H1 (cell line): ENCODE measurements at regions not wholly inside any gene's neighbourhood (a gene's known extent, or its start where the extent isn't known, plus 50 kb on each side); places are given as distances from the start of the nearest gene placed in this dataset.

Experiments used
- CTCF ChIA-PET: fragments of 300-600 bp; sonication (Branson Sonifier 250); formaldehyde crosslinking; loops from one replicate; lab custom pipeline; 2021; ENCODE audit not compliant: partially characterized antibody; lab: Charles Lee
- POLR2A ChIA-PET: fragments of 300-600 bp; sonication (Branson Sonifier 250); formaldehyde crosslinking; loops from one replicate; lab custom pipeline; 2021; ENCODE audit warnings: inconsistent platforms; ENCODE audit not compliant: partially characterized antibody; lab: Charles Lee
- DNase-seq, 2 experiments: peaks; one replicate each; pipeline versions ENCODE4 v3.0.0 to v3.0.0-alpha.2; 2010 to 2022; ENCODE audit warnings: low spot score in 2 of 2, low read depth in 1 of 2, mixed read lengths in 1 of 2
- FAIRE-seq: peaks from 2 replicates; lab custom pipeline; 2011; peaks lifted over from hg19 to GRCh38; lab: Jason Lieb, UNC
- H2AFZ ChIP-seq: 2 replicates; pipeline ENCODE4 v1.8.1; 2012; ENCODE audit warnings: low read length, inconsistent platforms
- H2AK5ac ChIP-seq: 2 replicates; pipeline ENCODE4 v1.6.1; 2013; ENCODE audit warnings: low read depth, low read length
- H2BK120ac ChIP-seq: replicated peaks from 2 replicates; pipeline ENCODE3; 2013; ENCODE audit warnings: low read depth, low read length, inconsistent platforms
- H2BK12ac ChIP-seq: 2 replicates; pipeline ENCODE4 v1.6.1; 2013; ENCODE audit warnings: low read depth, low read length
- H2BK15ac ChIP-seq: 2 replicates; pipeline ENCODE4 v1.6.1; 2013; ENCODE audit warnings: low read length
- H2BK20ac ChIP-seq: 2 replicates; pipeline ENCODE4 v1.6.1; 2013; ENCODE audit warnings: low read length
- H2BK5ac ChIP-seq: 2 replicates; pipeline ENCODE4 v1.6.1; 2013; ENCODE audit warnings: low read depth, low read length
- H3K14ac ChIP-seq: 2 replicates; pipeline ENCODE4 v1.6.1; 2013; ENCODE audit warnings: inconsistent platforms; ENCODE audit not compliant: insufficient read length
- H3K18ac ChIP-seq: 2 replicates; pipeline ENCODE4 v1.6.1; 2013; ENCODE audit warnings: low read length; ENCODE audit errors: extremely low read depth
- H3K23ac ChIP-seq: 2 replicates; pipeline ENCODE4 v1.6.1; 2013; ENCODE audit warnings: inconsistent platforms; ENCODE audit not compliant: insufficient read length
- H3K23me2 ChIP-seq: 2 replicates; pipeline ENCODE4 v1.6.1; 2013; ENCODE audit warnings: low read depth, low read length
- H3K27ac ChIP-seq: 2 replicates; pipeline ENCODE4 v1.6.1; 2011; ENCODE audit warnings: low read depth, low read length, inconsistent platforms
- H3K27me3 ChIP-seq, 4 experiments: replicated peaks in 1 of 4; 1 replicate in 1 of 4; 2 replicates in 3 of 4; pipeline versions ENCODE4 v1.6.1 to v1.8.1; 2011 to 2013; ENCODE audit warnings: low read length in 3 of 4, mild to moderate bottlenecking in 3 of 4, inconsistent platforms in 2 of 4, mixed read lengths in 2 of 4, moderate library complexity in 1 of 4; ENCODE audit not compliant: control insufficient read depth in 3 of 4, insufficient read depth in 3 of 4; ENCODE audit errors: extremely low read depth in 1 of 4
- H3K36me3 ChIP-seq, 4 experiments: 2 replicates each; pipeline versions ENCODE4 v1.6.1 to v1.8.1; 2011 to 2013; ENCODE audit warnings: mild to moderate bottlenecking in 4 of 4, low read length in 3 of 4, moderate library complexity in 2 of 4, control low read depth in 1 of 4, inconsistent platforms in 1 of 4; ENCODE audit not compliant: insufficient read depth in 4 of 4, control insufficient read depth in 2 of 4
- H3K4ac ChIP-seq: replicated peaks from 2 replicates; pipeline ENCODE3; 2013; ENCODE audit warnings: low read length, low read depth, mixed read lengths, inconsistent platforms; ENCODE audit not compliant: insufficient read length
- H3K4me1 ChIP-seq, 4 experiments: replicated peaks in 1 of 4; 1 replicate in 1 of 4; 2 replicates in 3 of 4; pipeline versions ENCODE4 v1.6.1 to v1.8.1; 2011 to 2013; ENCODE audit warnings: low read length in 3 of 4, inconsistent platforms in 2 of 4, mixed read lengths in 1 of 4; ENCODE audit not compliant: insufficient read depth in 4 of 4, control insufficient read depth in 3 of 4
- H3K4me2 ChIP-seq, 2 experiments: 2 replicates each; pipeline versions ENCODE4 v1.6.1 to v1.8.1; 2011 to 2013; ENCODE audit warnings: low read depth in 2 of 2, low read length in 2 of 2, control low read depth in 1 of 2, inconsistent platforms in 1 of 2, mild to moderate bottlenecking in 1 of 2; ENCODE audit not compliant: insufficient read depth in 1 of 2
- H3K4me3 ChIP-seq, 4 experiments: fragments of 200-600, 300-600 bp in 1 of 4; sonication (generic), shearing (Covaris generic), sonication (Bioruptor Twin) in 1 of 4; 2 replicates each; pipeline versions ENCODE4 v1.5.1 to v1.8.1; 2011 to 2016; ENCODE audit warnings: low read length in 4 of 4, low read depth in 3 of 4, control low read depth in 2 of 4, inconsistent platforms in 2 of 4, mild to moderate bottlenecking in 2 of 4, mixed read lengths in 1 of 4, moderate library complexity in 1 of 4; ENCODE audit not compliant: insufficient read depth in 2 of 4; ENCODE audit errors: extremely low read depth in 1 of 4
- H3K56ac ChIP-seq: replicated peaks from 2 replicates; pipeline ENCODE3; 2013; ENCODE audit warnings: low read depth, mild to moderate bottlenecking, mixed read lengths, low read length, inconsistent platforms; ENCODE audit not compliant: insufficient read length
- H3K79me1 ChIP-seq: 2 replicates; pipeline ENCODE4 v1.6.1; 2013; ENCODE audit warnings: low read depth, low read length, control low read depth
- H3K79me2 ChIP-seq, 2 experiments: 2 replicates each; pipeline versions ENCODE4 v1.6.1 to v1.8.1; 2012 to 2013; ENCODE audit warnings: low read length in 2 of 2, mild to moderate bottlenecking in 2 of 2, inconsistent platforms in 1 of 2; ENCODE audit not compliant: insufficient read depth in 2 of 2, control insufficient read depth in 1 of 2
- H3K9ac ChIP-seq, 4 experiments: replicated peaks in 1 of 4; 1 replicate in 1 of 4; 2 replicates in 3 of 4; pipeline versions ENCODE4 v1.6.1 to v1.8.1; 2011 to 2013; ENCODE audit warnings: low read depth in 3 of 4, low read length in 3 of 4, control low read depth in 2 of 4, mild to moderate bottlenecking in 2 of 4, moderate library complexity in 2 of 4, inconsistent platforms in 1 of 4; ENCODE audit errors: extremely low read depth in 1 of 4
- H3K9me3 ChIP-seq, 2 experiments: 2 replicates each; pipeline versions ENCODE4 v1.6.1 to v1.8.1; 2012 to 2013; ENCODE audit warnings: mild to moderate bottlenecking in 2 of 2, moderate library complexity in 2 of 2, control low read depth in 1 of 2, inconsistent platforms in 1 of 2, low read depth in 1 of 2, low read length in 1 of 2, mixed read lengths in 1 of 2; ENCODE audit not compliant: insufficient read depth in 2 of 2
- H4K20me1 ChIP-seq, 2 experiments: replicated peaks in 1 of 2; 2 replicates each; pipeline versions ENCODE3 to v1.8.1; 2011 to 2013; ENCODE audit warnings: inconsistent platforms in 2 of 2, low read length in 2 of 2, mild to moderate bottlenecking in 1 of 2; ENCODE audit not compliant: insufficient read depth in 2 of 2, control insufficient read depth in 1 of 2
- H4K5ac ChIP-seq: 2 replicates; pipeline ENCODE4 v1.6.1; 2013; ENCODE audit warnings: low read length, low read depth, mixed read lengths, inconsistent platforms; ENCODE audit not compliant: insufficient read length
- H4K8ac ChIP-seq: 2 replicates; pipeline ENCODE4 v1.8.0; 2013; ENCODE audit warnings: mild to moderate bottlenecking, moderate library complexity, low read length, inconsistent platforms; ENCODE audit not compliant: insufficient read depth; ENCODE audit errors: extremely low read depth
- H4K91ac ChIP-seq: replicated peaks from 2 replicates; pipeline ENCODE3; 2013; ENCODE audit warnings: low read length, mixed read lengths, inconsistent platforms; ENCODE audit not compliant: insufficient read length
- EP300 ChIP-seq, 2 experiments: IDR thresholded peaks; 1 replicate in 1 of 2; 2 replicates in 1 of 2; pipeline ENCODE4 v1.6.1; 2011 to 2012; ENCODE audit warnings: low read depth in 2 of 2, low read length in 2 of 2, mild to moderate bottlenecking in 2 of 2, borderline replicate concordance in 1 of 2, inconsistent platforms in 1 of 2, moderate library complexity in 1 of 2
- POLR2AphosphoS5 ChIP-seq: IDR thresholded peaks from 2 replicates; pipeline ENCODE4 v1.6.1; 2011; ENCODE audit warnings: low read depth, low read length
- WGBS, 2 experiments: shearing (Covaris generic) in 1 of 2; methylation state at CpG; one replicate each; pipeline versions ENCODE4 v1.1.6 to v1.1.7; 2013 to 2015; ENCODE audit warnings: low lambda C conversion rate in 2 of 2, mixed read lengths in 2 of 2, inconsistent platforms in 1 of 2, low coverage in 1 of 2, missing lambda C conversion rate in 1 of 2; ENCODE audit not compliant: insufficient replicate concordance in 2 of 2, insufficient coverage in 1 of 2, insufficient read length in 1 of 2; ENCODE audit errors: extremely low coverage in 1 of 2, missing lambda C conversion rate in 1 of 2; 5-methylcytosine and 5-hydroxymethylcytosine counted together

- WGBS, 2 experiments = 67% methylated on average over 1 of the region's 1 CpG; no CpG with 5 or more reads in 1 of the 2 experiments
- POLR2A ChIA-PET = no interaction called here
- no peak overlapping the region for H3K18ac ChIP-seq
- TF ChIP-seq POLR2AphosphoS5 = no peak
- no peak for TF ChIP-seq EP300 (IDR thresholded peaks at IDR 0.05; ENCODE audit: borderline replicate concordance in 1 of 2, low read depth in 2 of 2, low read length in 2 of 2)
Measured at GRCh38 chr3:86481636-86482035, 509.3 kb downstream of the VGLL3 start.

More at GRCh38 chr3:86481636-86482035, 509.3 kb downstream of the VGLL3 start:
- Histone ChIP-seq H2BK12ac (no peak overlapping the region), H3K36me3 (no peaks in the 10 kb centered on the region), H4K5ac (no peak overlapping the region), H2BK20ac (no peak overlapping the region), H3K9ac (no peak overlapping the region; a peak in 1 of 7 replicates), H2AFZ (peak overlapping the region; percentile 44; the same call in 1 of the 2 replicates), H3K27me3 (no peaks in the 10 kb centered on the region), H3K79me2 (no peaks in the 10 kb centered on the region), H3K27ac (no peak overlapping the region), H3K23ac (no peak overlapping the region), H2BK15ac (no peak overlapping the region), H2BK120ac (no peak overlapping the region), H3K4me1 (no peaks in the 10 kb centered on the region), H3K4me3 (no peak overlapping the region), H4K8ac (no peak overlapping the region), H4K20me1 (no peaks in the 10 kb centered on the region), H3K4ac (no peak overlapping the region), H2BK5ac (no peak overlapping the region), H4K91ac (no peak overlapping the region), H3K56ac (no peak overlapping the region), H3K14ac (no peak overlapping the region), H2AK5ac (no peak overlapping the region), H3K23me2 (no peaks in the 10 kb centered on the region), H3K4me2 (no peak overlapping the region), H3K9me3 (no peaks in the 10 kb centered on the region), H3K79me1 (no peaks in the 10 kb centered on the region)
- CTCF ChIA-PET = no interaction called here
- FAIRE-seq (no peak), DNase-seq (no peak)
